ENCODE measurements at regions not wholly inside any gene's neighbourhood (a gene's known extent, or its start where the extent isn't known, plus 50 kb on each side); places are given as distances from the start of the nearest gene placed in this dataset.
"Not testable (repeated sequence)": the region's sequence is repeated elsewhere in the genome, so short reads cannot be mapped to it uniquely, and the experiment has no call there.

DNA sequence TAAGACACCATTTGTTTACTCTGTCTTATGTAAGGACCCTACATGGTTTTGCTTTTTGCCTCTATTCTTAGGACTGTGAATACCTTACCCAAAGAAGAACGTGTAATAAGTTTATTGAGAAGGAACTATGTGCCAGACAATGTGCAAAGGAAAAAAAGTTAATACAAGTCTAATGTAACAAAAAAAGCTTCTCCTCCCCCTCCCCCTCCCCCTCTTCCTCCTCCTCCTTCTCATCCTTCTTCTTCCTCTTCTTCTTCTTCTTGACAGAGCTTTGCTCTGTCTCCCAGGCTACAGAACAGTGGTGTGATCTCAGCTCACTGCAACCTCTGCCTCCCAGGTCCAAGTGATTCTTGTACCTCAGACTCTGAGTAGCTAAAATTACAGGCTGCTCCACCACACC lies 50.9 kb upstream of the MITF start:
- no peak for DNase-seq

GRCh38 chr3:69687641-69688040 lies 51.6 kb upstream of the MITF start:
- no peak for DNase-seq

- no peak for DNase-seq
Measured at GRCh38 chr3:69686056-69686455, 53.2 kb upstream of the MITF start.

DNA sequence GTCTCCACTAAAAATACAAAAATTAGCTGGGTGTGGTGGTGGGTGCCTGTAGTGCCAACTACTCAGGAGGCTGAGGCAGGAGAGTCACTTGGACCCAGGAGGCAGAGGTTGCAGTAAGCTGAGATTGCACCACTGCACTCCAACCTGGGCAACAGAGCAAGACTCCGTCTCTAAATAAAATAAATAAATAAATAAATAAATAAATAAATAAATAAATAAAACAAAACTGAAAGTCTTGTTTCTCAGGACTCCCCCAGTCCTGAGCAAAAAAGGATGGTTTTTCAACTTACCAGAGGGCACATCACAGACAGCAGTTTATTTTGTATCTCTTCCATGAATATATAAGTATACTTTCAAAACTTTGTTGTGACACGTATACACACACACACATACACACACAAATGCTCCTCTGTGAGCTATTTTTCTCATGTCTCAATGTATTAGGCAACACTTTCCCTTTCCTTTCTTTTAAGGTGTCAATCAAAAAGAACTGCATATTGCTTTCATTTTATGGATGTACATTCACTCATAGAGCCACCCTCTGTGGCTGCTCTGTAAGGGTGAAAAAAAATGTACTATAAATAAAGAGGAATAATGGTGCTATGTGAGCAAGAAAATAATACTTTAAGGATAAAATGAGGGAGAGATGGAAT lies 54.8 kb upstream of the MITF start:
- DNase-seq, result no peak

GRCh38 chr3:69683082-69683806 lies 56.0 kb upstream of the MITF start:
- no peak for DNase-seq

GRCh38 chr3:69677456-69677855 lies 61.8 kb upstream of the MITF start:
- not testable (repeated sequence) for DNase-seq

- no peak for DNase-seq
Measured at GRCh38 chr3:69675786-69676530, 63.3 kb upstream of the MITF start.

GRCh38 chr3:69674752-69675151 lies 64.5 kb upstream of the MITF start:
- no peak for DNase-seq

DNA sequence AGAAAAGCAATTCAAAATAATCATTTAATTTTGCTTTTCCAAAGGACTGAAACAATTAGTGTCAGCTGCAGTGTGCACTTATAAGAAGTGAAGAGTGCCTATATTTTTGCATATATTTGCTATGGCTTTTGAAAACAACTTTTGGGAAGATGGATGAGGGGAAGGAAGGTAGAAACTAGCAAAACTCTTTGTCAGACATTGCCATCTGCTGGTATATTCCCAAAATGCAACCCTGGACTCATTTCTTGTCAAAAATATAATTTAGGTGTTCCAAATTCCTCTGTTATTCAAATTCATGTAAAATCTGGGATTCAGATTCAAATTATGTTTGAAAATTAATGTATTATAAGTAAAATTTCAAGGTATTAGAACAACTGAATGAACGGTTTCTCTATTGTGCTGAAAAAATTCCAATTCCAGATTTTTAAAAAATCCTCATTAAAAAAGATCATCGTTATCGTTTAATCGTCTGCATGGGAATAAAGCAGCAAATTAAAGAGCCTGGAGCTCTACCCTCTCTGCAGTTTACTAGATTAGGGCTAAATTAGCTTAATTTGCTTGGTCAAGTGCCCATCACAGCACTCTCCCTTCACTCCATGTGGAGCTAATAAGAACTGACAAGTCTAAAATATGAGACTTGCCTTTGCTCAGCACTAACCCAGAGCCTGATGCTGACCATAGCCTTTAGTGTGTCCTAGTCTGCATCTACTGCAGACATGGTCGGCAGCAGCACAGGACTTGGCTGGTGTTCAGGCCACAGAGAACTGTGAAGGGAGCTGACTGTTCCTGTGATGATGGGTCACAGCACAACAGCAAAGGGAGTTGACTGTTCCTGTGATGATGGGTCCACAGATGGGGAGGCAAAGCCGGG lies 67.9 kb upstream of the MITF start:
- no peak for DNase-seq

GRCh38 chr3:69669070-69669469 lies 70.2 kb upstream of the MITF start:
- DNase-seq, result no peak

DNA sequence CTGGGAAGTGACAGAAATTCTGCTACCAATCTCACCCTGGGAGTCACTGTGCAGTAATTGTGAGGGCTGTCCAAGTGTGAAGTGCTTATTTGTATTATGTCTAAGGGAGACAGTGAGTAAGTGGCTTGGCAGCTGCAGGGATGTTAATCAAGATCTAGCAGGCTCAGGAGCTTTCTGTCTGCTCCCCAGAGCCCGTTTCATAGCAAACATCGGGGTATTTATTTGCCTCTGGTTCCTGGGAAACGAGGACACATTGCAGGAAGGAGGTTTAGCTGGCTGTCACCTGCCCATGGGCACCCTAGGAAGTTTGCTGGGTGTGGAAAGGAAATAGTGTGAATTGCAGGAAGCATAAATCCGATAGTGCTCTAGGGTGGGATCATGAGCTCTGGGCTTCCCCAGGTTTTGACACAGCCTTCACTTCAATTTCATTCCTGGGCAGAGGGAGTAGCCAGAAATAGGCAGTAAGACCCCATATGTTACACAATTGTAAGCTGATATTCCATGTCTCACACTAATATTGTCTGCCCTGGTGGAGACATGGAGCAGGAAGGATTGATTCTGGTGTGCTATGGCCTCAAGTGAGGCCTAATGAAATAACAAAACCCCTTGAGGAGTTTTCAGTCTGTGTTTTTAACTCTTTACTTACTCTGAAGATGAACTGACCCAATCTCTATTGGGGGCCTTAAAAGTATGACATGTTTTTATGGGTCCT lies 74.1 kb upstream of the MITF start:
- no peak for DNase-seq

- no peak for DNase-seq
Measured at GRCh38 chr3:69660631-69661030, 78.6 kb upstream of the MITF start.

GRCh38 chr3:69659180-69659910 lies 79.9 kb upstream of the MITF start:
- no peak for DNase-seq

GRCh38 chr3:69658514-69659140 lies 80.6 kb upstream of the MITF start:
- DNase-seq, result no peak

GRCh38 chr3:69657030-69657429 lies 82.2 kb upstream of the MITF start:
- DNase-seq, result not testable (repeated sequence)

- no peak for DNase-seq
Measured at GRCh38 chr3:69651765-69652164, 87.5 kb upstream of the MITF start.

DNA sequence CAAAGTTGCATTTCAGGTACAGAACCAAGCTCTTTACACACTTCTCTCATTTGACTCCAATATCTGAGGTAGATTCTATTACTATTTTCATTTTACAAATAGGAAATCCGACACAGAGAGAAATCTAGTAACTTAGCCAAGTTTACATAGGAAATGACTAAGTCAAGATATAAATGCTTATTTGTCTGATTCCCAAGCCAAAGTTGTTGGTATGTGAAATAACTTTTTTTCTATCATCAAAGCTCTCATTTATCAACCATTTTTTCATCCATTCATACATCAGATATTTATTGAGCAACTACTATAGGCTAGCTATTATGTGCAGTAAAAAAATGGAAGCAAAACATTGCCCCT lies 89.2 kb upstream of the MITF start:
- no peak for DNase-seq

DNA sequence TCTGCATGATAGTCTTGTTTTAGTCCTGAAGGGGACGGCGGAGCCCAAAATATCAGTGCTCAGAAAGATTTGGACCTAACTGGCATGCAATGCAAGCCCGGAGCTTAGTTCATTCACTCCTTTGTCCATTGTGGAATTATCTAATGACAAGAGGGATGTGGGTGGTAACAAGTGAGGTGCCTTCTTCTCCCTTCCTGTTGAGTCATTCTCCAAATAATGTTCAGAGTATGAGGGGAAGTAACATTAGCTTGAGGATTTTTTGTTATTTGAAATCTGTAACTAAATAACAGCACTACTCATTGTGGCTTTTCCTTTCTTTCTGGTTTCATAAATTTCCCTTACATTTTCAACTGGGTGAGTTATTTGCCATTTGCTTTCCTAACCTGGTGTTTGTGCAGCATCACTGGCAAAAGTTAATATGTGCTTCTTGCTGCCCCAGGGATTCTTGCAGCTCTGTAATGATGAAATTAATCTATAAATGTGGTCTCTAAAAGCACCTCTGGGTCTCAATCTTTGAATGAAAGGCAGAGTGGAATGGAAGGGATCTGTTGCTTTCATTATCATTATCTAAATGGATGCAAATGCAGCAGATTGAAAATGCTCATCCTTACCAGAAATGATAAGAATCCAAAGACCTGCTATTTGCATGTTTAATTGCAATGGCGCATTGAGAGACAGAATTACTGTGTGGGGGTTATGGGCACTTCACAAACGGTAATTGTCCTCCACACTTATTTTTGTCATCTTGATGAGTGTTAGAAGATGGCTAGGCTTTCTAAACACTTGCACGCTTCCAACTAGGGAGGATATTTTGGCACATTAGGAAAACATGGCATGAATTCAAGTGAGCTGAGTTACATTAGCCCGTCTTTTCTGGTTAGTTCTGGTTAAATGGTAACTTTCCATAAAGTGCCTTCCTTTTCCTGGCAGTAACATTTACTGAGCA lies 89.9 kb upstream of the MITF start:
- no peak for DNase-seq

DNA sequence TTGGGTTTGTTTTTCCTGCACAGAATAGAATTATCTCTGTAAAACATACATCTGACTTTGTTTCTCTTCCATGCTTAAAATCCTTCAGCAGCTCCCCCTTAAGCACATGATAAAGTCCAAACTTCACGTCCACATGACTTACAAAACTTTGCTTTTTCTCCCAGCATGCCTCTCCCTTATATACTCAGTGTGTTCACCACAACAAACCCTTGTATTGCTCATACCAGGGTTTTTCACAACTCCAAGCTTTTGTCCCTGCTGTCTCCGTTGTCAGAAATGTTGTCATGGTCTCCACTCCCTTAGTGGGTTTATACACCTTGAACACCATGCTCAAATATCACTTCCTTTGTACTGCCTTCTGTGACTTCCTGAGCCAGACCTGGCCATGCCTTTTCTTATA lies 91.1 kb upstream of the MITF start:
- no peak for DNase-seq

- no peak for DNase-seq
Measured at GRCh38 chr3:69647511-69648110, 91.7 kb upstream of the MITF start.

All from T1000 (cell line).